Glutamatergic neuron (in vitro differentiated cells): ENCODE measurements at regions not wholly inside any gene's neighbourhood (a gene's known extent, or its start where the extent isn't known, plus 50 kb on each side); places are given as distances from the start of the nearest gene placed in this dataset.

Source experiments
- DNase-seq: peaks from one replicate; pipeline ENCODE4 v3.0.0; 2022
- H3K27ac Mint-ChIP-seq: one replicate; pipeline ENCODE4 v1.8.0; 2020; ENCODE audit warnings: mild to moderate bottlenecking, mixed read lengths, inconsistent platforms; ENCODE audit not compliant: unreplicated experiment
- H3K27me3 Mint-ChIP-seq: one replicate; pipeline ENCODE4 v1.8.0; 2020; ENCODE audit warnings: mild to moderate bottlenecking, moderate library complexity, mixed read lengths, inconsistent platforms; ENCODE audit not compliant: unreplicated experiment
- H3K36me3 Mint-ChIP-seq: one replicate; pipeline ENCODE4 v1.8.0; 2020; ENCODE audit warnings: mild to moderate bottlenecking, mixed read lengths, inconsistent platforms; ENCODE audit not compliant: unreplicated experiment
- H3K4me1 Mint-ChIP-seq: one replicate; pipeline ENCODE4 v1.8.0; 2020; ENCODE audit warnings: mild to moderate bottlenecking, low read depth, mixed read lengths, inconsistent platforms; ENCODE audit not compliant: unreplicated experiment
- H3K4me3 Mint-ChIP-seq: one replicate; pipeline ENCODE4 v1.8.0; 2020; ENCODE audit warnings: mild to moderate bottlenecking, mixed read lengths, inconsistent platforms; ENCODE audit not compliant: unreplicated experiment
- H3K9me3 Mint-ChIP-seq: one replicate; pipeline ENCODE4 v1.8.0; 2020; ENCODE audit warnings: mild to moderate bottlenecking, moderate library complexity, mixed read lengths, inconsistent platforms; ENCODE audit not compliant: unreplicated experiment
- TF ChIP-seq, protein P1 (sequence below): fragments of 200-600 bp; sonication (generic); IDR thresholded peaks from one replicate; pipeline ENCODE4 v1.5.0; 2021; ENCODE audit not compliant: partially characterized antibody, unreplicated experiment

DNA sequence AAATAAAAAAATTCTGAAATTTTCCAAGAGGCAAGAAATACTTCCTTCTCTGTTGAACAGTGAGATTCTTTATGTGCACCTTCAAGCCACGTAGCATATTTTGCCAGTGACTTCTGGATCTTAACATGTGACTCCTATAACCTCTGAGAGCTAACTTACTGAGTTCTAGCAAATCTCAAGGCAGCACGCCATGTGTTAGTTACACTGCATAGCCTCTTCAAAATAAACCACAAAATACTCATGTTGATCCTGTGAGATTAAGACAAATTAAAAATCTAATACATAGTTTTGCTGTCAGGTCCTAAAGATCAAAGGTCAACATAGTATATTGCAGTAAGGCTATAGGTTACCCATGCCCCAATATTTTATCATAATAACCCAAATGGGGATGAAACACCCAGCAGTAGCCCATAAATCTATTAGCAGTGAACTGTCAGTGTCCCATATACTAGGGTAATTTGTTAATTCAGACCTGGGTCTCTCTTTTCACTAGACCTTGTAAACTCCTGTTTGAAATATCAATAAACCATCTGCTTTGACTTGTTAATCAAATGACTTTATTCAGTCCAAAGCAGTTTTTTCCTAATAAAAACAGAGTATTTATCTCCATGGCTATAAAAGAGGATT, 343.1 kb downstream of the ZFHX3 start:
- peaks cover 32% of the 10 kb centered on the region for H3K4me1 Mint-ChIP-seq
- peak overlapping the region; percentile 43 for H3K4me3 Mint-ChIP-seq
- peaks cover 2% of the 10 kb centered on the region for H3K9me3 Mint-ChIP-seq
- peak overlapping the region; percentile 72 for H3K27ac Mint-ChIP-seq
- peaks cover 4% of the 10 kb centered on the region for H3K36me3 Mint-ChIP-seq
- H3K27me3 Mint-ChIP-seq = peaks cover 3% of the 10 kb centered on the region
- TF ChIP-seq, protein P1, sequence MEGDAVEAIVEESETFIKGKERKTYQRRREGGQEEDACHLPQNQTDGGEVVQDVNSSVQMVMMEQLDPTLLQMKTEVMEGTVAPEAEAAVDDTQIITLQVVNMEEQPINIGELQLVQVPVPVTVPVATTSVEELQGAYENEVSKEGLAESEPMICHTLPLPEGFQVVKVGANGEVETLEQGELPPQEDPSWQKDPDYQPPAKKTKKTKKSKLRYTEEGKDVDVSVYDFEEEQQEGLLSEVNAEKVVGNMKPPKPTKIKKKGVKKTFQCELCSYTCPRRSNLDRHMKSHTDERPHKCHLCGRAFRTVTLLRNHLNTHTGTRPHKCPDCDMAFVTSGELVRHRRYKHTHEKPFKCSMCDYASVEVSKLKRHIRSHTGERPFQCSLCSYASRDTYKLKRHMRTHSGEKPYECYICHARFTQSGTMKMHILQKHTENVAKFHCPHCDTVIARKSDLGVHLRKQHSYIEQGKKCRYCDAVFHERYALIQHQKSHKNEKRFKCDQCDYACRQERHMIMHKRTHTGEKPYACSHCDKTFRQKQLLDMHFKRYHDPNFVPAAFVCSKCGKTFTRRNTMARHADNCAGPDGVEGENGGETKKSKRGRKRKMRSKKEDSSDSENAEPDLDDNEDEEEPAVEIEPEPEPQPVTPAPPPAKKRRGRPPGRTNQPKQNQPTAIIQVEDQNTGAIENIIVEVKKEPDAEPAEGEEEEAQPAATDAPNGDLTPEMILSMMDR = no peak
- DNase-seq = no peak

DNA sequence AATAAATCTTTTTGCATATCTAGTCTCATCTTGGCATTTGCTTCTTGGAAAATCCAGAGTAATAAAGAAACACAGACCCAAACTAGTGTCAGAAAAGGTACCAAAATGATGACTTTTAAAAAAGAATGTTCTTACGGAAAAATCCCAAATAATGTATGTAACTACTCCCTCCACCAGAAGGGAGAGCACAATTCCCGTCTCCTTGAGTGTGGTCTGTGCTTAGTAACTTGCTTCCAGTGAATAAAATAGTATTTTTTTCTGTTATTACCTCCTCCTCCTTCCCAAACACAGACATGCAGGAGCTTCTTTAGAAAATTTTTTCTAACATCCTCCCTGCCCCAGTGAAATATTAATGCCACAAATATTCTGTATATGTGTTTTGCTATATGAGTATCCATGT, 358.1 kb downstream of the ZFHX3 start:
- no peaks in the 10 kb centered on the region for H3K36me3 Mint-ChIP-seq
- peaks cover 2% of the 10 kb centered on the region for H3K27me3 Mint-ChIP-seq
- H3K4me3 Mint-ChIP-seq = no peak overlapping the region
- no peaks in the 10 kb centered on the region for H3K9me3 Mint-ChIP-seq
- TF ChIP-seq, protein P1 = no peak
- DNase-seq = no peak
- H3K4me1 Mint-ChIP-seq = no peaks in the 10 kb centered on the region
- no peak overlapping the region for H3K27ac Mint-ChIP-seq

DNA sequence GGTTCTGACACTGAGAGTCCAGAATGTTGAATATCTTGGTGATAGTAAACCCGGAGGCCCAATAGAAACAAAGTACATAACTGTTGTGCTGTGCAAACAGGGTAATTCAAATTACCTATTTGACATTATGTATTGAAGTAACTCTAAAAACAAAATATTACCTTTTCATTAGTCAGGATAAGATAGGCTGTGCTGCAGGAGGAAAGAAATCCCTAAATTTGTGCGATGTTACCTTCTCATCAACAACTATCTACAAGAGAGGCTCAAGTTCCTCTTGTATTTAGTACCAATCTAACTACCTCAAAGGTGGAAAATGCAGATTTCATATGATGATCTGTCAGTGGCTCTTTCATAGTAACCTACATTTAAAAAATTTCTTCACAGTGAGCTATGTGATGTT, 367.2 kb downstream of the ZFHX3 start:
- H3K36me3 Mint-ChIP-seq = no peaks in the 10 kb centered on the region
- no peaks in the 10 kb centered on the region for H3K27me3 Mint-ChIP-seq
- H3K4me1 Mint-ChIP-seq = no peaks in the 10 kb centered on the region
- no peaks in the 10 kb centered on the region for H3K9me3 Mint-ChIP-seq
- no peak overlapping the region for H3K27ac Mint-ChIP-seq
- DNase-seq = no peak
- H3K4me3 Mint-ChIP-seq = no peak overlapping the region
- TF ChIP-seq, protein P1 = no peak

DNA sequence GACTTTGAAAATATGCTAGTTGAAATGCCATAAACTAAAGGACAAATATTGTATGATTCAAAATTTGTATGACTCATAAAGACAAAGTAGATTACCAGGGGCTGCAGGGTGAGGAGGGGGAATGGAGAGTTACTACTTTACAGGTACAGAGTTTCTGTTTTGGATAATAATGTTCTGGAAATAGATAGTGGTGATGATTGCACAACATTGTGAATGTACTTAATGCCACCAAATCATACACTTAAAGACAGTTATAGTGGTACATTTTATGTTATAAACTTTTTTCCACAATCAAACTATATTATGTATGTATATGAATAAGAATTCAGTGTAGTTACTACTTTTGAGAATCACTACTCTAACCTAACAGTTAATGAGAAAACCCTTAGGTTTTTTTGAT, 368.1 kb downstream of the ZFHX3 start:
- H3K36me3 Mint-ChIP-seq = no peaks in the 10 kb centered on the region
- H3K4me1 Mint-ChIP-seq = no peaks in the 10 kb centered on the region
- TF ChIP-seq, protein P1 = no peak
- no peak overlapping the region for H3K4me3 Mint-ChIP-seq
- H3K27ac Mint-ChIP-seq = no peak overlapping the region
- DNase-seq = no peak
- H3K27me3 Mint-ChIP-seq = no peaks in the 10 kb centered on the region
- H3K9me3 Mint-ChIP-seq = no peaks in the 10 kb centered on the region

DNA sequence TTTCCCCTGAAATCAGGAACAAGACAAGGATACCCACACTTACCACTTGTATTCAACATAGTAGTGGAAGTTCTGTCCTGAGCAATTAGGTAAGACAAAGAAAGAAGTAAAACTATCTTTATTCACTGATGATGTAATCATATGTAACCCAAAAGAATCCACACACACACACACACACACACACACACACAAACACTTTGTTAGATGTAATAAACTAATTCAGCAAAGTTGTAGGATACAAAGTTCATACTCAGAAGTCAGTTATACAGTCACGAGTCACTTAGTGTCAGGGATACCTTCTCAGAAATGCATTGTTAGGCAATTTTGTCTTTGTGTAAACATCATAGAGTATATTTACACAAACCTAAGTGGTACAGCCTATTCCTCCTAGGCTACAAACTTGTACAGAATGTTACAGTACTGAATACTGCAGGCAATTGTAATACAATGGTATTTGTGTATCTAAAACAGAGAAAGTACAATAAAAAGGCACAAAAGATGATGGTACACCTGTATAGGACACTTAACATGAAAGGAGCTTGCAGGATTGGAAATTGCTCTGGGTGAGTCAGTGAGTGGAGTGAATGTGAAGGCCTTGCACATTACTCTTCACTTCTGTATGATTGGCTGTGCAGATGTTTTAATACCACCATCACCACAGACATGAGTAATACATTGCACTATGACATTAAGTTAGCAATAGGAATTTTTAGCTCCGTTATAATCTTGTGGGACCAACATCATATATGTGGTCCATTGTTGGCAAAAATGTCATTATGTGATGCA, 370.1 kb downstream of the ZFHX3 start:
- Mint-ChIP-seq H3K36me3 (peaks cover 5% of the 10 kb centered on the region), H3K27me3 (no peaks in the 10 kb centered on the region), H3K9me3 (peaks cover under 1% of the 10 kb centered on the region), H3K27ac (no peak overlapping the region), H3K4me1 (no peaks in the 10 kb centered on the region), H3K4me3 (no peak overlapping the region)
- no peak for DNase-seq
- TF ChIP-seq, protein P1 = no peak
